HepG2 (cell line): ENCODE measurements at regions not wholly inside any gene's neighbourhood (a gene's known extent, or its start where the extent isn't known, plus 50 kb on each side); places are given as distances from the start of the nearest gene placed in this dataset.

Experiments used
- ATAC-seq: fragments of 200-7000 bp; cut with Tn5 transposase; 3 replicates; pipeline ENCODE4 v1.9.1; 2020; ENCODE audit warnings: mild to moderate bottlenecking, moderate library complexity
- BruUV-seq: library from RNA; stranded (reverse); fragments of 400-500 nt; replicated peaks from 2 replicates; lab custom pipeline; 2021; lab: Mats Ljungman, UMichigan
- CTCF ChIA-PET: fragments of 300-600 bp; formaldehyde crosslinking; extraction: SDS; loops from one replicate; lab custom pipeline; 2021; ENCODE audit warnings: low total read pairs, inconsistent platforms, low intra/inter-chr PET ratio; lab: Yijun Ruan, JAX
- POLR2A ChIA-PET: fragments of 350-600 bp; sonication (Branson Sonifier 250); formaldehyde crosslinking; loops from one replicate; lab custom pipeline; 2020; ENCODE audit warnings: antibody characterized with exemption, inconsistent platforms; lab: Yijun Ruan, JAX
- DNase-seq: peaks from one replicate; pipeline ENCODE4 v3.0.0-alpha.2; 2015; ENCODE audit warnings: low spot score
- FAIRE-seq: peaks from 3 replicates; lab custom pipeline; 2011; peaks lifted over from hg19 to GRCh38; lab: Jason Lieb, UNC
- H2AFZ ChIP-seq: one replicate; pipeline ENCODE4 v1.6.1; 2011; ENCODE audit warnings: low read length, inconsistent platforms
- H3K27ac ChIP-seq: fragments of 300-600 bp; 3 replicates; pipeline ENCODE4 v1.8.0; 2011; ENCODE audit warnings: mixed run types, mild to moderate bottlenecking, mixed read lengths, low read length, inconsistent platforms; ENCODE audit not compliant: insufficient read depth; ENCODE audit errors: extremely low read length
- H3K27me3 ChIP-seq, 2 experiments: fragments of 200-600 bp in 1 of 2; 2 replicates in 1 of 2; 3 replicates in 1 of 2; pipeline versions ENCODE4 v1.6.0 to v1.8.0; 2011; ENCODE audit warnings: low read length in 2 of 2, mild to moderate bottlenecking in 2 of 2, moderate library complexity in 2 of 2, inconsistent platforms in 1 of 2; ENCODE audit not compliant: insufficient read depth in 2 of 2, control insufficient read depth in 1 of 2
- H3K36me3 ChIP-seq, 2 experiments: fragments of 200-600 bp in 1 of 2; replicated peaks in 1 of 2; 2 replicates in 1 of 2; 3 replicates in 1 of 2; pipeline versions ENCODE4 v1.5.1 to v1.8.0; 2011; ENCODE audit warnings: low read length in 2 of 2, inconsistent platforms in 1 of 2; ENCODE audit not compliant: insufficient read depth in 2 of 2, control insufficient read depth in 1 of 2
- H3K4me1 ChIP-seq: 2 replicates; pipeline ENCODE4 v1.5.1; 2012; ENCODE audit warnings: low read length, inconsistent platforms; ENCODE audit not compliant: insufficient read depth
- H3K4me2 ChIP-seq: 2 replicates; pipeline ENCODE4 v1.6.0; 2011; ENCODE audit warnings: low read depth, low read length, inconsistent platforms
- H3K4me3 ChIP-seq, 3 experiments: fragments of 200-600 bp in 1 of 3; sonication (generic), shearing (Covaris generic) in 1 of 3; replicated peaks in 1 of 3; 2 replicates each; pipeline ENCODE4 v1.5.1; 2011 to 2016; ENCODE audit warnings: low read length in 3 of 3, inconsistent platforms in 2 of 3, low read depth in 2 of 3, mild to moderate bottlenecking in 2 of 3, control low read depth in 1 of 3, mixed read lengths in 1 of 3; ENCODE audit not compliant: insufficient read depth in 1 of 3
- H3K79me2 ChIP-seq: one replicate; pipeline ENCODE4 v1.6.1; 2011; ENCODE audit warnings: low read length, inconsistent platforms; ENCODE audit not compliant: insufficient read depth
- H3K9ac ChIP-seq: 2 replicates; pipeline ENCODE4 v1.6.0; 2011; ENCODE audit warnings: mild to moderate bottlenecking, low read depth, low read length, inconsistent platforms; ENCODE audit not compliant: insufficient read depth
- H3K9me3 ChIP-seq: 2 replicates; pipeline ENCODE4 v1.5.1; 2012; ENCODE audit warnings: mild to moderate bottlenecking, low read length
- H4K20me1 ChIP-seq: 2 replicates; pipeline ENCODE4 v1.6.0; 2011; ENCODE audit warnings: inconsistent platforms, mild to moderate bottlenecking, low read length, moderate library complexity; ENCODE audit not compliant: insufficient read depth
- DRAP1 ChIP-seq: IDR thresholded peaks from 2 replicates; pipeline ENCODE4 v1.6.1; 2016; ENCODE audit warnings: missing genetic modification reagents, missing compliant biosample characterization
- GATA4 ChIP-seq: sonication (generic); IDR thresholded peaks from 2 replicates; pipeline ENCODE4 v1.6.1; 2016; ENCODE audit warnings: antibody characterized with exemption, low read depth, borderline replicate concordance
- MAX ChIP-seq: IDR thresholded peaks from 2 replicates; pipeline ENCODE4 v1.6.1; 2012; ENCODE audit warnings: inconsistent platforms
- MBD4 ChIP-seq: IDR thresholded peaks from 2 replicates; pipeline ENCODE4 v1.6.1; 2012; ENCODE audit warnings: low read length, inconsistent platforms, borderline replicate concordance
- NCOR1 ChIP-seq: fragments of 200-600 bp; sonication (generic); IDR thresholded peaks from 2 replicates; pipeline ENCODE4 v1.7.0; 2017; ENCODE audit warnings: antibody characterized with exemption, low read length, borderline replicate concordance
- ZFP36 ChIP-seq: fragments of 150-350 bp; IDR thresholded peaks from 2 replicates; pipeline ENCODE4 v1.6.1; 2018; ENCODE audit warnings: borderline replicate concordance, low read length, low read depth; ENCODE audit not compliant: partially characterized antibody
- ZNF264 ChIP-seq: sonication (generic); formaldehyde crosslinking; IDR thresholded peaks from 2 replicates; pipeline ENCODE4 v1.4.0; 2020; ENCODE audit warnings: missing genetic modification reagents
- ZNF337 ChIP-seq: sonication (generic); formaldehyde crosslinking; IDR thresholded peaks from 2 replicates; pipeline ENCODE4 v1.5.1; 2020; ENCODE audit warnings: missing genetic modification reagents, low read depth, mild to moderate bottlenecking, borderline replicate concordance
- ZNF33A ChIP-seq: sonication (generic); formaldehyde crosslinking; IDR thresholded peaks from 2 replicates; pipeline ENCODE4 v1.5.1; 2020; ENCODE audit warnings: missing genetic modification reagents, mild to moderate bottlenecking, moderate library complexity, borderline replicate concordance
- ZNF513 ChIP-seq: sonication (generic); formaldehyde crosslinking; conservative IDR thresholded peaks from 2 replicates; pipeline ENCODE4 v1.5.0; 2020; ENCODE audit warnings: missing genetic modification reagents
- ZNF567 ChIP-seq: sonication (generic); formaldehyde crosslinking; IDR thresholded peaks from 2 replicates; pipeline ENCODE4 v1.8.1; 2023; ENCODE audit warnings: mild to moderate bottlenecking, missing genetic modification reagents, borderline replicate concordance
- ZNF607 ChIP-seq: sonication (generic); formaldehyde crosslinking; IDR thresholded peaks from 2 replicates; pipeline ENCODE4 v1.5.1; 2020; ENCODE audit warnings: missing genetic modification reagents, mild to moderate bottlenecking, borderline replicate concordance
- ZNF768 ChIP-seq: sonication (generic); formaldehyde crosslinking; IDR thresholded peaks from 2 replicates; pipeline ENCODE4 v1.4.0; 2020; ENCODE audit warnings: missing genetic modification reagents
- ZSCAN30 ChIP-seq: sonication (generic); formaldehyde crosslinking; IDR thresholded peaks from 2 replicates; pipeline ENCODE4 v1.5.0; 2020; ENCODE audit warnings: mild to moderate bottlenecking, missing genetic modification reagents
- WGBS: methylation state at CpG from one replicate; pipeline ENCODE4 v1.1.6; 2017; ENCODE audit warnings: low lambda C conversion rate; 5-methylcytosine and 5-hydroxymethylcytosine counted together
- in situ Hi-C: cut with HindIII; loops from 2 replicates; pipeline ENCODE4 v1.10.0; 2017; ENCODE audit warnings: low pct_unique_long_range_greater_than_20kb; ENCODE audit not compliant: extremely low pct_ligation_motif_present
- intact Hi-C: fragments of 100-400 bp; cut with micrococcal nuclease; formaldehyde crosslinking; loops from one replicate; pipeline ENCODE4 v1.10.0; 2022; ENCODE audit not compliant: unreplicated experiment

GRCh38 chr2:117645458-117645857 is 169.0 kb upstream of the DDX18 start:
- Histone ChIP-seq H3K4me1 (no peaks in the 10 kb centered on the region), H3K9ac (no peak overlapping the region), H3K27ac (no peak overlapping the region), H3K79me2 (no peaks in the 10 kb centered on the region), H3K4me3 (no peak overlapping the region), H2AFZ (no peak overlapping the region), H3K36me3 (no peaks in the 10 kb centered on the region), H3K4me2 (no peak overlapping the region), H3K27me3 (no peaks in the 10 kb centered on the region), H4K20me1 (no peaks in the 10 kb centered on the region), H3K9me3 (no peaks in the 10 kb centered on the region)
- BruUV-seq = no TSS peak
- ATAC-seq (no peak), FAIRE-seq (no peak), DNase-seq (no peak)
- in situ Hi-C loops = no loop called here
- POLR2A ChIA-PET = no interaction called here
- intact Hi-C loops = no loop called here
- 14% methylated on average over 3 of the region's 3 CpGs for WGBS
- CTCF ChIA-PET = no interaction called here
- TF ChIP-seq NCOR1 (no peak), ZNF567 (CRISPR knock-in tag) (no peak), ZNF33A (CRISPR knock-in tag) (no peak), ZFP36 (no peak), ZNF607 (CRISPR knock-in tag) (no peak), ZNF768 (CRISPR knock-in tag) (no peak), ZSCAN30 (no peak), DRAP1 (no peak), ZNF513 (no peak), ZNF337 (CRISPR knock-in tag) (no peak), ZNF264 (CRISPR knock-in tag) (no peak), MAX (no peak), GATA4 (no peak), MBD4 (no peak)
